HG03342 (cell line): ENCODE measurements at regions not wholly inside any gene's neighbourhood (a gene's known extent, or its start where the extent isn't known, plus 50 kb on each side); places are given as distances from the start of the nearest gene placed in this dataset.
"Not testable (repeated sequence)": the region's sequence is repeated elsewhere in the genome, so short reads cannot be mapped to it uniquely, and the experiment has no call there.

ENCODE experiments used
- ATAC-seq: cut with Tn5 transposase; IDR thresholded peaks from one replicate; pipeline ENCODE4 v1.9.1; 2021; ENCODE audit warnings: mild to moderate bottlenecking, moderate library complexity; ENCODE audit not compliant: unreplicated experiment

DNA sequence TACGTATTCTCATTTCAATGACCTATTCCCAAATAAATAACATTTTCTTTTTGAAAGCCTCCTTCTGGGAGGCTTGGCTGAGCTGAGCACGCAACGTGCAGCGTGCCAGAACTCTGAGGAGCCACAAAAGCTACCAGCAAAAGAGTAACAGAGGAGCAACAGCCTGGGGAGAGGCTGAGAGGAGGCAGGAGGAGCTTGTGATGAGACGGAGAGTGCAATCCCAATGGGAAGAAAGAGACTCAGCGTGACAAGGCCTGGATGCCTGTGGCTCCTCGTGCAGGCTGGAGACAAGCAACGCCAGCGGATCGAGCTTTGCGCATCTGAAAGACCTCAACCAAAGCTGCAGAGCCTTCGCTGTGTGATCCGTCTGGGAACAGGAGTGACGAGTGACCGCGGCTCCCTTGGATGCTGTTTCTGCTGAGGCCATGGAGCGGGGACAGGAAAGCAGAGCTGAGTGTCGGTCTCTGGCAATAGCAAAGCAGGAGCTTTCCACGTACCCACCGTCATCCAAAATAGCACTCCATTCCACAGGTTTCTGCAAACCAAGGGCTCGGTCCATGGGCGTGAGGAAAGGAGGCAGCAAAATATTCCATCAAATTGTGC, 171.7 kb upstream of the PFKP start:
- no peak for ATAC-seq

DNA sequence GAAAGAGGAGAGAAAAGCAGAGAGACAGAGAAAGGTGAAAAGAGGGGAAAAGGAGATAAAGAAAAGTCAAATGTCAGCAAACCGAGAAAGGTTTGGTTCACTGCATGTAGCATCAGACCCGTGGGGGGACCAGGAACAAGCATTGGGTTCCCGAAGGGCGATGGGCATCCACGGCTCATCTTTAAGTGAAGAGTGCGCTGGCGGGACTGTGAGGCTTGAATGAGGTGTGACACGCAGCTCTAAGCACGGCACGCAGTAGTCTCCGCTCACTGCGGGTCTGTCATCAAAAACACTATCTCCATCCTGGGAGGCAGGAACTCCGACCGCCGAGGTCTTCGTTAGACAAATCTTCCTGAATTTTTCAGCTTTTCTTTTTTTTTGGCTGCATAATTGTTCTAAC, 173.4 kb upstream of the PFKP start:
- ATAC-seq, result no peak

GRCh38 chr10:2893158-2893845, 174.0 kb upstream of the PFKP start:
- ATAC-seq, result no peak

GRCh38 chr10:2891770-2892124, 175.6 kb upstream of the PFKP start:
- ATAC-seq, result no peak

GRCh38 chr10:2891073-2891769, 176.1 kb upstream of the PFKP start:
- no peak for ATAC-seq

DNA sequence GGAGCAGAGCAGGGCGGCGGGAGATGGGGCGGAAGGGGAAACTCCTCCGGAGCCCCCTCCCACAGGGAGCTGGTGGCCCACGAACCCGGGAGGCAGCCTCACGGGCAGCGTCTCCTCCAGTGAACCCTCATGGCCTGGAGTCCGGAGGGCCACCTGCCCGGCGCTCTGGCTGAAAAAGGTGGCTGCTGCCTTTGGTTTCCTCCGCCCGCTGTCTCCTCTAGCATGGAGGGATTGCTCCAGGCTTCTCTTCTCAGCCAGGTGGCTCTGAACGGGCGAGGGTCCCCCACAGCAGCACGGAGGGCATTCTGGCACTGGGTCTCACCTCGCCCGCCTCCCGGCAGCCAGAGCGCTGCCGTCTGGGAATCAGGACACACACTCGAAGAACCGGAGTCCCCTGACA, 177.3 kb upstream of the PFKP start:
- ATAC-seq, result no peak

- no peak for ATAC-seq
These were observed 178.8 kb upstream of the PFKP start for GRCh38 chr10:2888403-2889004.

GRCh38 chr10:2887391-2888070, 179.8 kb upstream of the PFKP start:
- ATAC-seq, result no peak

- ATAC-seq, result no peak
These were observed 180.7 kb upstream of the PFKP start for GRCh38 chr10:2886662-2887061.

GRCh38 chr10:2885288-2886278, 181.8 kb upstream of the PFKP start:
- ATAC-seq, result no peak

- not testable (repeated sequence) for ATAC-seq
These were observed 183.3 kb upstream of the PFKP start for GRCh38 chr10:2883983-2884540.

DNA sequence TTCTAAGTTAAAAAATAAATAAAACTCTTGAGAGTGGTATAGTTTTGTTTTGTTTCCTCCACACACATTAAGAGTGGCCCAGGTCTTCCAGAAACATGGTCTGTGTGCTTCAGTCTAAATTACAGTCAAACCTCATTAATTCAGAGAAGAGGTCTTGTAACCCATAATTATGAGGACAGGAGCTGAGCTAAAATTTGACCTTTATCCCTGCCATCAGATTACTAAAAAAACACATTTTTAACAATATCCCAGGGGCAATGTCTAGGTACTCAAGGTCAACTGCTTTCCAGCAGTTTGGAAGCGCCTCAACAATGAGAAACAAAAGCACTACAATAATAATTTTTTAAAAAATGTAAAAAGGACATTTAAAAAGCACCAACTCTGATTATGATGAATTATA, 184.1 kb upstream of the PFKP start:
- ATAC-seq, result no peak

GRCh38 chr10:2882628-2883027, 184.7 kb upstream of the PFKP start:
- ATAC-seq, result no peak

DNA sequence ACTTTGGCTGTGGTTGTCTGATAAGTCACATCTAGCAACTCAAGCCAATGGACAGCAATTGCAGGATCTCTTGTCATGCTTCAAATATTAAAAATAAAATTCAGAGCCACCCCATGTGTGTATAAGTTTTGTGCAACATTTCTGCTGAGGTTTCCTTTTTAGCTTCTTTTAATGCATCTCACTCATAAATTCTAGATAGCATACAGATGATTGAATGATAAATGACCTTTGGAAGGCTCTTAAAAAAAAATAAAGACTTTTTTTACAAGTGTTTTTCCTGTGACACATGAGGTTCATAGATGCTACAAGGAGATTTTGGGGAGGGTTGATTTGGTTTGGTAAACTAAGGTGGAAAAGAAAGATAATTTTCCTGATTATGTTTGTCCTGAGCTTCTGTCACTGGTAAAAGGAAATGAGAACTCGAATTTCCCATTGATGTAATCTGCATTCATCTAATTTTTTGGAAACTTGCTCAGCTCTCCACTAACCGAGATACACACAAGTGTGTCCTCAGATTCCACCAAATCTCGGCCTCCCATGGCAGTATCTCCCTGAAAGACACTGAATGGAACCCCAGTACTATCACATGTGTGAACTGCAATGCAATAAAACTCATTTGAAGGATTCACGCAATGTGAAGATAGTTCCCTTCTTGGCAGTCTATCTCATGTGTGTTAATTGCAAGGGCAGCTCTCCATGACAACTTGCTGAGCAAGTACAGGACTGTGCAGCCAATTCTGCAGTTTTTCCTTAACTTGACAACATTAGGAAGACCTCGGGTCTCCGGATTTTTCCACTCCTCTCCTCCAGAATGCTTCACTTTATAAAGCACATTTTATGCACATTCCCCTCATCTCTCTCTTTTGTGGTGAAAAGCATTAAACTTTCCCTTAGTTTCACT, 185.4 kb upstream of the PFKP start:
- ATAC-seq, result no peak

DNA sequence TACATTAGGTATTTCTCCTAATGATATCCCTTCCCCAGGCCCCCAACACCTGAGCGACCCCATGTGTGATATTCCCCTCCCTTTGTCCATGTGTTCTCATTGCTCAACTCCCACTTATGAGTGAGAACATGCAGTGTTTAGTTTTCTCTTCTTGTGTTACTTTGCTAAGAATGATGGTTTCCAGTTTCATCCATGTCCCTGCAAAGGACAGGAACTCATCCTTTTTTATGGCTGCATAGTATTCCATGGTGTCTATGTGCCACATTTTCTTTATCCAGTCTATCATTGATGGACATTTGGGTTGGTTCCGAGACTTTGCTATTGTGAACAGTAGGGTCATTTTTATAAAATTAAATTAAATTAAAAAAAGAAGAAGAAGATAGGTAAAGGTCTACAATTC, 187.3 kb upstream of the PFKP start:
- not testable (repeated sequence) for ATAC-seq

DNA sequence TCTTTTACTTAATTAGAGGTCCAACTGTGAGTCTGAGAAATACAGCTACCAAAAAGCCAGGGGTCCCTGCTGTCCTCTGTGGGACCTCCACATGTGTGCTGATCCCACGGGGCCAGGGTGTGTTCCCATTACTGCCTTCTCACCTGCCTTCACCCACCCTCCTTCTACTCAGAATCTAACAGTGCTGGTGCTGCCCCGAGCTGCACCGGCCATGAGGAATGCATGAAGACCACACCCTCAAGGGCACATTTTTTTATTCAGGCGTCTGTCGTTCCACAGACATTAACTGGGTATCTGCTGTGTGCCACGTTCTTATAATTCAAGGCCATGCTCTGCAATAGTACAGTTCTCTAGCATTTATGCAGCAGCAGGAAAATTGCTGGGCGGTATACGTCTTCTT, 188.5 kb upstream of the PFKP start:
- no peak for ATAC-seq

GRCh38 chr10:2876032-2876431, 191.3 kb upstream of the PFKP start:
- no peak for ATAC-seq

GRCh38 chr10:2874963-2875362, 192.4 kb upstream of the PFKP start:
- no peak for ATAC-seq

- ATAC-seq, result no peak
These were observed 193.6 kb upstream of the PFKP start for GRCh38 chr10:2873769-2874168.
